Heart left ventricle (tissue), 16 donors: ENCODE measurements at regions not wholly inside any gene's neighbourhood (a gene's known extent, or its start where the extent isn't known, plus 50 kb on each side); places are given as distances from the start of the nearest gene placed in this dataset.

Source experiments
- ATAC-seq, 4 donors: fragments of 200-7000 bp; cut with Tn5 transposase; one replicate each; pipeline ENCODE4 v1.9.1; 2020 to 2022; ENCODE audit warnings: moderate library complexity in 4 of 4, mild to moderate bottlenecking in 3 of 4, moderate number of reproducible peaks in 1 of 4
- DNase-seq, 5 donors: peaks; one replicate each; pipeline ENCODE4 v3.0.0-alpha.2; 2020
- H3K27ac ChIP-seq, 12 donors: fragments of 200-600 bp; sonication (generic) in 4 of 12; one replicate each; pipeline versions ENCODE4 v1.5.0 to v1.8.0; 2016 to 2022; ENCODE audit warnings: mild to moderate bottlenecking in 2 of 12
- H3K27me3 ChIP-seq, 9 donors: fragments of 200-600 bp; sonication (generic) in 2 of 9; one replicate each; pipeline versions ENCODE4 v1.5.1 to v1.8.0; 2016 to 2022; ENCODE audit warnings: mild to moderate bottlenecking in 3 of 9
- H3K36me3 ChIP-seq, 9 donors: fragments of 200-600 bp; sonication (generic) in 2 of 9; one replicate each; pipeline versions ENCODE4 v1.5.0 to v1.8.0; 2018 to 2022; ENCODE audit warnings: mild to moderate bottlenecking in 2 of 9
- H3K4me1 ChIP-seq, 12 donors: fragments of 200-600 bp; sonication (generic) in 4 of 12; one replicate each; pipeline versions ENCODE4 v1.5.0 to v1.8.0; 2016 to 2022; ENCODE audit warnings: mild to moderate bottlenecking in 3 of 12
- H3K4me3 ChIP-seq, 12 donors: fragments of 200-600 bp; sonication (generic) in 4 of 12; one replicate each; pipeline versions ENCODE4 v1.5.0 to v1.8.0; 2017 to 2022; ENCODE audit warnings: mild to moderate bottlenecking in 9 of 12, moderate library complexity in 4 of 12
- H3K9me3 ChIP-seq, 12 donors: fragments of 200-600 bp; sonication (generic) in 4 of 12; one replicate each; pipeline versions ENCODE4 v1.5.0 to v1.8.0; 2016 to 2022; ENCODE audit warnings: mild to moderate bottlenecking in 1 of 12
- CTCF ChIP-seq, 12 donors: fragments of 200-600 bp; sonication (generic) in 4 of 12; IDR thresholded peaks; one replicate each; pipeline versions ENCODE4 v1.5.0 to v1.8.0; 2018 to 2022; ENCODE audit warnings: antibody characterized with exemption in 12 of 12, mild to moderate bottlenecking in 5 of 12
- POLR2A ChIP-seq, 2 donors: fragments of 450-650 bp; IDR thresholded peaks; one replicate each; pipeline ENCODE4 v1.6.1; 2017; ENCODE audit warnings: antibody characterized with exemption in 2 of 2, mild to moderate bottlenecking in 2 of 2, moderate library complexity in 2 of 2
- WGBS, 4 donors: extraction: QIAGEN DNeasy Blood & Tissue Kit in 2 of 4; methylation state at CpG; one replicate each; pipeline versions ENCODE4 v1.1.5 to v1.1.7; 2013 to 2018; 5-methylcytosine and 5-hydroxymethylcytosine counted together
- intact Hi-C, 10 donors: fragments of 100-400 bp; cut with DNase I; formaldehyde crosslinking; loops; one replicate each; pipeline versions ENCODE4 v1.11.1 to v1.14.2; 2022
- donor health status: ischemic (EF 13 %, LVEDD 7.1; RV severe dilation, severe dysfunction).
- donor health status: healthy with polysubstance abuse.
- donor health status: DM: no; HTN: yes; CAD: no.
- donor health status: DM: no; HTN: no; CAD: no.
- donor health status: ischemic (EF 25% LVEDD 6.9; RV normal size, moderate dysfunction).
- donor health status: ischemic (EF 25% LVEDD 5.7; RV mildly dilated, moderate dysfunction).
- donor health status: healthy.
- donor health status: DM: yes; HTN: yes; CAD: no.
- donor health status: ischemic (EF 35%, LVEDD 5.7; RV mildly dilated, moderate dysfunction).
- donor health status: nonischemic (EF 11% LVEDD 7.7; RV severe dilation, severe dysfunction).
- donor health status: DM: yes; HTN: yes; CAD: no.
- donor health status: PGD.
- donor health status: ischemic (EF 29% LVEDD 5.4; RV normal size, mild dysfunction).
- donor health status: nonischemic (EF 23%, LVEDD 6.1; RV moderate dilation, normal function).

- TF ChIP-seq POLR2A (IDR thresholded peaks at IDR 0.05) (no peak), CTCF (IDR thresholded peaks at IDR 0.05) (no peak)
- Histone ChIP-seq H3K36me3 (no peaks in the 10 kb centered on the region), H3K4me3 (no peak overlapping the region), H3K9me3 (peaks cover 0 to 6% (median 0%) of the 10 kb centered on the region in 12 donors), H3K27me3 (no peaks in the 10 kb centered on the region), H3K27ac (no peak overlapping the region), H3K4me1 (no peaks in the 10 kb centered on the region)
- WGBS, 4 donors, result 60 to 81% (median 76%) methylated on average over 3 of the region's 3 CpGs
- DNase-seq (no peak), ATAC-seq (no peak)
- intact Hi-C loops, result no loop called here
These were observed 218.5 kb upstream of the CDH12 start for GRCh38 chr5:23071682-23072081.

- H3K9me3 ChIP-seq, result no peaks in the 10 kb centered on the region
- DNase-seq, result no peak
- no peak overlapping the region for H3K27ac ChIP-seq
- no peaks in the 10 kb centered on the region for H3K27me3 ChIP-seq
- intact Hi-C loops, result no loop called here
- H3K36me3 ChIP-seq, result no peaks in the 10 kb centered on the region
- 74 to 86% (median 80%) methylated on average over 3 of the region's 3 CpGs for WGBS, 4 donors
- TF ChIP-seq POLR2A (IDR thresholded peaks at IDR 0.05) (no peak), CTCF (IDR thresholded peaks at IDR 0.05) (no peak)
- H3K4me3 ChIP-seq, result no peak overlapping the region
- H3K4me1 ChIP-seq, result no peaks in the 10 kb centered on the region
- ATAC-seq, result no peak
These were observed 211.6 kb upstream of the CDH12 start for GRCh38 chr5:23064710-23065109.

DNA sequence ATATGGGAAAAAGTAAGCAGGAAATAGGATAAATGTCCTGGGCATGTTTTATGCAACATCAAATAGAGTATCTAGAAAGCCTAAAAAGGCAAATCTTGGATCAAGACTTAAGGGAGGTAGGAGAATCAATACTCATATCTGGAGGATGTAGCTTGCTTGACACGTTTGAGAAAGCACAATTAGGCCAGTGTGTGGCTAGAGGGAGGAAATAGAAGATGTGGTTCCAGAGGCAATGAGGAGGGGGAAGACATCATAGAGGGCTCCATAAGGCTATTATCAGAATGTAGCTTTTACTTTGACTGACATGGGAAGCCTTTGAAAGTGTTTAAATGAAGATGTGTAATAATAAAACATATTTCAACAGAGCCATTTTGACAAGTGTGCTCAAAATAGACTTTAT, 200.7 kb upstream of the CDH12 start:
- intact Hi-C loops, result no loop called here
- Histone ChIP-seq H3K9me3 (no peaks in the 10 kb centered on the region), H3K4me1 (no peaks in the 10 kb centered on the region), H3K27me3 (no peaks in the 10 kb centered on the region), H3K36me3 (no peaks in the 10 kb centered on the region), H3K27ac (no peak overlapping the region), H3K4me3 (no peak overlapping the region)
- WGBS, 4 donors, result 15 to 40% (median 25%) methylated on average over 1 of the region's 1 CpG
- ATAC-seq (no peak), DNase-seq (no peak)
- no peak for TF ChIP-seq CTCF (IDR thresholded peaks at IDR 0.05)
- no peak for TF ChIP-seq POLR2A (IDR thresholded peaks at IDR 0.05)

GRCh38 chr5:23042226-23042625, 189.1 kb upstream of the CDH12 start:
- WGBS, 4 donors, result 29 to 45% (median 39%) methylated on average over 3 of the region's 3 CpGs
- intact Hi-C loops, result no loop called here

More at GRCh38 chr5:23042226-23042625, 189.1 kb upstream of the CDH12 start:
- DNase-seq (no peak), ATAC-seq (no peak)
- Histone ChIP-seq H3K4me1 (no peaks in the 10 kb centered on the region), H3K9me3 (no peaks in the 10 kb centered on the region), H3K27ac (no peak overlapping the region), H3K36me3 (no peaks in the 10 kb centered on the region), H3K4me3 (no peak overlapping the region), H3K27me3 (no peaks in the 10 kb centered on the region)
- no peak for TF ChIP-seq CTCF (IDR thresholded peaks at IDR 0.05)
- TF ChIP-seq POLR2A (IDR thresholded peaks at IDR 0.05), result no peak
